ENCODE measurements at regions not wholly inside any gene's neighbourhood (a gene's known extent, or its start where the extent isn't known, plus 50 kb on each side); places are given as distances from the start of the nearest gene placed in this dataset.

- H3K27ac ChIP-seq, result no peak overlapping the region
- TF ChIP-seq CTCF (conservative IDR thresholded peaks at IDR 0.05), result no peak
Observed at GRCh38 chr4:164531336-164531735, 222.6 kb upstream of the SMIM31 start.

GRCh38 chr4:164536814-164537213 lies 217.1 kb upstream of the SMIM31 start:
- H3K27ac ChIP-seq, result no peak overlapping the region
- no peak for TF ChIP-seq CTCF (conservative IDR thresholded peaks at IDR 0.05)

GRCh38 chr4:164538097-164538496 lies 215.8 kb upstream of the SMIM31 start:
- TF ChIP-seq CTCF (conservative IDR thresholded peaks at IDR 0.05), result no peak

GRCh38 chr4:164540987-164541386 lies 212.9 kb upstream of the SMIM31 start:
- no peak overlapping the region for H3K27ac ChIP-seq
- TF ChIP-seq CTCF (conservative IDR thresholded peaks at IDR 0.05), result no peak

More at GRCh38 chr4:164538097-164538496, 215.8 kb upstream of the SMIM31 start:
- H3K27ac ChIP-seq, result no peak overlapping the region

GRCh38 chr4:164542431-164542830 lies 211.5 kb upstream of the SMIM31 start:
- no peak overlapping the region for H3K27ac ChIP-seq
- no peak for TF ChIP-seq CTCF (conservative IDR thresholded peaks at IDR 0.05)

GRCh38 chr4:164550989-164551712 lies 202.8 kb upstream of the SMIM31 start:
- H3K27ac ChIP-seq, result no peak overlapping the region
- no peak for TF ChIP-seq CTCF (conservative IDR thresholded peaks at IDR 0.05)

GRCh38 chr4:164551713-164552040 lies 202.3 kb upstream of the SMIM31 start:
- TF ChIP-seq CTCF (conservative IDR thresholded peaks at IDR 0.05), result no peak
- H3K27ac ChIP-seq, result no peak overlapping the region

Data from VCaP (cell line).